Loucy (cell line): ENCODE measurements at regions not wholly inside any gene's neighbourhood (a gene's known extent, or its start where the extent isn't known, plus 50 kb on each side); places are given as distances from the start of the nearest gene placed in this dataset.

Experiments used
- CTCF ChIP-seq: fragments of 200-600 bp; sonication (generic); conservative IDR thresholded peaks from 2 replicates; pipeline ENCODE4 v1.5.1; 2014; ENCODE audit warnings: mild to moderate bottlenecking, antibody characterized with exemption, low read length
- EZH2phosphoT487 ChIP-seq: fragments of 200-600 bp; IDR thresholded peaks from 2 replicates; pipeline ENCODE4 v1.6.1; 2018; ENCODE audit warnings: antibody characterized with exemption, mild to moderate bottlenecking, moderate library complexity, borderline replicate concordance

GRCh38 chr6:81491454-81492101, 260.9 kb downstream of the TENT5A start:
- TF ChIP-seq CTCF (no peak), EZH2phosphoT487 (no peak)
